SK-N-SH (cell line): ENCODE measurements at regions not wholly inside any gene's neighbourhood (a gene's known extent, or its start where the extent isn't known, plus 50 kb on each side); places are given as distances from the start of the nearest gene placed in this dataset.

Experiments used
- CTCF ChIA-PET: fragments of 300-600, 350-600 bp; formaldehyde crosslinking; extraction: SDS; loops from one replicate; lab custom pipeline; 2021; lab: Yijun Ruan, JAX
- POLR2A ChIA-PET: fragments of 350-600 bp; sonication (Branson Sonifier 250); formaldehyde crosslinking; extraction: SDS; loops from one replicate; lab custom pipeline; 2020; ENCODE audit warnings: antibody characterized with exemption, inconsistent platforms; lab: Yijun Ruan, JAX
- DNase-seq: peaks from one replicate; pipeline ENCODE4 v3.0.0; 2012
- H2AFZ ChIP-seq: fragments of 200-600 bp; sonication (generic); 2 replicates; pipeline ENCODE4 v1.8.1; 2016; ENCODE audit warnings: antibody characterized with exemption, mild to moderate bottlenecking, low read depth
- H3F3A ChIP-seq: fragments of 200-600 bp; sonication (generic); replicated peaks from 2 replicates; pipeline ENCODE3; 2016; ENCODE audit warnings: antibody characterized with exemption, mild to moderate bottlenecking; ENCODE audit not compliant: insufficient read depth
- H3K27ac ChIP-seq, 2 experiments: fragments of 200-500 bp in 1 of 2; fragments of 200-600 bp in 1 of 2; sonication (Bioruptor generic) in 1 of 2; sonication (generic), shearing (Covaris generic) in 1 of 2; 2 replicates each; pipeline versions ENCODE4 v1.5.1 to v1.6.1; 2014 to 2016; ENCODE audit warnings: low read depth in 2 of 2, inconsistent platforms in 1 of 2, low read length in 1 of 2, mild to moderate bottlenecking in 1 of 2, mixed read lengths in 1 of 2
- H3K27me3 ChIP-seq: fragments of 200-600 bp; sonication (generic), shearing (Covaris generic); 2 replicates; pipeline ENCODE4 v1.6.1; 2016; ENCODE audit warnings: mixed run types; ENCODE audit not compliant: insufficient read depth
- H3K36me3 ChIP-seq, 2 experiments: fragments of 200-500 bp in 1 of 2; fragments of 200-600 bp in 1 of 2; sonication (Bioruptor generic) in 1 of 2; sonication (generic) in 1 of 2; replicated peaks in 1 of 2; 2 replicates each; pipeline versions ENCODE3 to v1.5.1; 2014 to 2016; ENCODE audit warnings: low read length in 1 of 2, mild to moderate bottlenecking in 1 of 2; ENCODE audit not compliant: insufficient read depth in 2 of 2, control insufficient read depth in 1 of 2
- H3K4me1 ChIP-seq, 2 experiments: fragments of 200-500 bp in 1 of 2; fragments of 200-600 bp in 1 of 2; sonication (Bioruptor generic) in 1 of 2; sonication (generic), shearing (Covaris generic) in 1 of 2; 2 replicates each; pipeline versions ENCODE4 v1.5.1 to v1.6.1; 2014 to 2016; ENCODE audit warnings: low read depth in 1 of 2, low read length in 1 of 2, mixed run types in 1 of 2; ENCODE audit not compliant: insufficient read depth in 2 of 2, control insufficient read depth in 1 of 2
- H3K4me2 ChIP-seq: fragments of 200-600 bp; sonication (generic), shearing (Covaris generic); 2 replicates; pipeline ENCODE4 v1.6.1; 2017; ENCODE audit warnings: mixed run types
- H3K4me3 ChIP-seq, 2 experiments: fragments of 200-500 bp in 1 of 2; fragments of 200-600 bp in 1 of 2; sonication (Bioruptor generic) in 1 of 2; sonication (generic), shearing (Covaris generic) in 1 of 2; 2 replicates each; pipeline versions ENCODE4 v1.5.1 to v1.8.1; 2014 to 2016; ENCODE audit warnings: low read depth in 2 of 2, inconsistent platforms in 1 of 2, low read length in 1 of 2, mild to moderate bottlenecking in 1 of 2, mixed read lengths in 1 of 2, moderate library complexity in 1 of 2
- H3K79me2 ChIP-seq: fragments of 200-600 bp; sonication (generic); 2 replicates; pipeline ENCODE4 v1.8.1; 2017; ENCODE audit warnings: mild to moderate bottlenecking; ENCODE audit not compliant: insufficient read depth
- H3K9ac ChIP-seq: fragments of 200-600 bp; sonication (generic); 2 replicates; pipeline ENCODE4 v1.6.1; 2017; ENCODE audit warnings: mixed run types
- H3K9me2 ChIP-seq: fragments of 200-600 bp; sonication (generic); 2 replicates; pipeline ENCODE4 v1.6.1; 2017; ENCODE audit warnings: mixed run types
- H3K9me3 ChIP-seq: fragments of 200-600 bp; sonication (generic); 2 replicates; pipeline ENCODE4 v1.6.1; 2017; ENCODE audit warnings: mixed run types, mild to moderate bottlenecking, moderate library complexity
- H4K20me1 ChIP-seq: fragments of 200-600 bp; sonication (generic); 2 replicates; pipeline ENCODE4 v1.6.1; 2017; ENCODE audit warnings: mild to moderate bottlenecking, mixed run types; ENCODE audit not compliant: insufficient read depth
- CHD2 ChIP-seq: fragments of 150-350 bp; IDR thresholded peaks from 2 replicates; pipeline ENCODE4 v1.6.1; 2018; ENCODE audit warnings: low read length; ENCODE audit not compliant: partially characterized antibody
- FOSL2 ChIP-seq: IDR thresholded peaks from 2 replicates; pipeline ENCODE4 v1.4.0; 2012; ENCODE audit warnings: low read depth, mild to moderate bottlenecking, moderate library complexity, borderline replicate concordance
- FOXM1 ChIP-seq: IDR thresholded peaks from 2 replicates; pipeline ENCODE4 v1.4.0; 2012; ENCODE audit warnings: low read depth, mild to moderate bottlenecking
- GABPA ChIP-seq: IDR thresholded peaks from 2 replicates; pipeline ENCODE4 v1.4.0; 2012; ENCODE audit warnings: low read depth, mild to moderate bottlenecking
- RCOR1 ChIP-seq: fragments of 150-350 bp; IDR thresholded peaks from 2 replicates; pipeline ENCODE4 v1.6.1; 2017; ENCODE audit warnings: antibody characterized with exemption, low read length
- WGBS: methylation state at CpG from one replicate; pipeline ENCODE4 v1.1.6; 2017; ENCODE audit warnings: low lambda C conversion rate; 5-methylcytosine and 5-hydroxymethylcytosine counted together
- TF ChIP-seq, protein P1 (sequence below): fragments of 200-600 bp; sonication (generic); IDR thresholded peaks from 2 replicates; pipeline ENCODE4 v1.6.1; 2017; ENCODE audit warnings: antibody characterized with exemption, mild to moderate bottlenecking, moderate library complexity
- TF ChIP-seq, protein P2 (sequence below): IDR thresholded peaks from 2 replicates; pipeline ENCODE4 v1.4.0; 2012; ENCODE audit warnings: low read depth
- TF ChIP-seq, protein P3 (sequence below): IDR thresholded peaks from 2 replicates; pipeline ENCODE4; 2012
- TF ChIP-seq, protein P4 (sequence below): IDR thresholded peaks from 2 replicates; pipeline ENCODE4 v1.6.1; 2012; ENCODE audit warnings: mild to moderate bottlenecking, low read depth, low read length, moderate library complexity
- TF ChIP-seq, protein P5 (sequence below): IDR thresholded peaks from 2 replicates; pipeline ENCODE4 v1.4.0; 2012; ENCODE audit warnings: low read depth, borderline replicate concordance

DNA sequence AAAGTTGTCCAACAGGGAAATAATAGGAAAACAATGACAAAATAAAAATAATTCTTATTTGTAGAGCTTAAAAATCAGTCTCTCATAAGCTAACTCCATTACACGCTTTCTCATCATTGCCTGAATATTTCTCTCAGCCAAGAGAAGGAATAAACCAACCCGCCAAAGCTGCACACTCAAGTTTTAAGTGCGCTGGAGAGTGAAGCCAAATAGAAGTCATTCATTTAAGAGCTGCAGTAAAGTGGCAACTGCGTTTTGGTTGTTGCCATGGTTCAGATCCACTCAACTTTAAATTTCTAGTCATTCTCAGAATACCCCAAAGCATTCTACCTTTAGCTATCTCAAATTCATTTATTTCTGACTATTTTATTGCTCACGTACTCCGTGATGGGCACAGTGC lies 230.7 kb downstream of the CBLN4 start:
- Histone ChIP-seq H3K4me3 (no peak overlapping the region), H3K27me3 (no peaks in the 10 kb centered on the region), H4K20me1 (no peaks in the 10 kb centered on the region), H3K9me2 (no peaks in the 10 kb centered on the region), H3K4me1 (peaks cover 0 to 3% of the 10 kb centered on the region in 2 experiments; a peak in 1 of 4 replicates), H3K27ac (no peak overlapping the region), H3F3A (no peaks in the 10 kb centered on the region), H3K9ac (no peak overlapping the region), H3K4me2 (no peak overlapping the region), H3K79me2 (no peaks in the 10 kb centered on the region), H2AFZ (no peak overlapping the region), H3K36me3 (no peaks in the 10 kb centered on the region), H3K9me3 (no peaks in the 10 kb centered on the region)
- 13% methylated on average over 6 of the region's 6 CpGs for WGBS
- TF ChIP-seq, protein P1, sequence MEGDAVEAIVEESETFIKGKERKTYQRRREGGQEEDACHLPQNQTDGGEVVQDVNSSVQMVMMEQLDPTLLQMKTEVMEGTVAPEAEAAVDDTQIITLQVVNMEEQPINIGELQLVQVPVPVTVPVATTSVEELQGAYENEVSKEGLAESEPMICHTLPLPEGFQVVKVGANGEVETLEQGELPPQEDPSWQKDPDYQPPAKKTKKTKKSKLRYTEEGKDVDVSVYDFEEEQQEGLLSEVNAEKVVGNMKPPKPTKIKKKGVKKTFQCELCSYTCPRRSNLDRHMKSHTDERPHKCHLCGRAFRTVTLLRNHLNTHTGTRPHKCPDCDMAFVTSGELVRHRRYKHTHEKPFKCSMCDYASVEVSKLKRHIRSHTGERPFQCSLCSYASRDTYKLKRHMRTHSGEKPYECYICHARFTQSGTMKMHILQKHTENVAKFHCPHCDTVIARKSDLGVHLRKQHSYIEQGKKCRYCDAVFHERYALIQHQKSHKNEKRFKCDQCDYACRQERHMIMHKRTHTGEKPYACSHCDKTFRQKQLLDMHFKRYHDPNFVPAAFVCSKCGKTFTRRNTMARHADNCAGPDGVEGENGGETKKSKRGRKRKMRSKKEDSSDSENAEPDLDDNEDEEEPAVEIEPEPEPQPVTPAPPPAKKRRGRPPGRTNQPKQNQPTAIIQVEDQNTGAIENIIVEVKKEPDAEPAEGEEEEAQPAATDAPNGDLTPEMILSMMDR = no peak
- TF ChIP-seq RCOR1 = no peak
- no peak for TF ChIP-seq FOXM1
- no peak for TF ChIP-seq FOSL2
- no peak for TF ChIP-seq GABPA
- TF ChIP-seq, protein P2, sequence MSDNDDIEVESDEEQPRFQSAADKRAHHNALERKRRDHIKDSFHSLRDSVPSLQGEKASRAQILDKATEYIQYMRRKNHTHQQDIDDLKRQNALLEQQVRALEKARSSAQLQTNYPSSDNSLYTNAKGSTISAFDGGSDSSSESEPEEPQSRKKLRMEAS = no peak
- TF ChIP-seq, protein P3, sequence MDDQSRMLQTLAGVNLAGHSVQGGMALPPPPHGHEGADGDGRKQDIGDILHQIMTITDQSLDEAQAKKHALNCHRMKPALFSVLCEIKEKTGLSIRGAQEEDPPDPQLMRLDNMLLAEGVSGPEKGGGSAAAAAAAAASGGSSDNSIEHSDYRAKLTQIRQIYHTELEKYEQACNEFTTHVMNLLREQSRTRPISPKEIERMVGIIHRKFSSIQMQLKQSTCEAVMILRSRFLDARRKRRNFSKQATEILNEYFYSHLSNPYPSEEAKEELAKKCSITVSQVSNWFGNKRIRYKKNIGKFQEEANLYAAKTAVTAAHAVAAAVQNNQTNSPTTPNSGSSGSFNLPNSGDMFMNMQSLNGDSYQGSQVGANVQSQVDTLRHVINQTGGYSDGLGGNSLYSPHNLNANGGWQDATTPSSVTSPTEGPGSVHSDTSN = no peak
- TF ChIP-seq, protein P4, sequence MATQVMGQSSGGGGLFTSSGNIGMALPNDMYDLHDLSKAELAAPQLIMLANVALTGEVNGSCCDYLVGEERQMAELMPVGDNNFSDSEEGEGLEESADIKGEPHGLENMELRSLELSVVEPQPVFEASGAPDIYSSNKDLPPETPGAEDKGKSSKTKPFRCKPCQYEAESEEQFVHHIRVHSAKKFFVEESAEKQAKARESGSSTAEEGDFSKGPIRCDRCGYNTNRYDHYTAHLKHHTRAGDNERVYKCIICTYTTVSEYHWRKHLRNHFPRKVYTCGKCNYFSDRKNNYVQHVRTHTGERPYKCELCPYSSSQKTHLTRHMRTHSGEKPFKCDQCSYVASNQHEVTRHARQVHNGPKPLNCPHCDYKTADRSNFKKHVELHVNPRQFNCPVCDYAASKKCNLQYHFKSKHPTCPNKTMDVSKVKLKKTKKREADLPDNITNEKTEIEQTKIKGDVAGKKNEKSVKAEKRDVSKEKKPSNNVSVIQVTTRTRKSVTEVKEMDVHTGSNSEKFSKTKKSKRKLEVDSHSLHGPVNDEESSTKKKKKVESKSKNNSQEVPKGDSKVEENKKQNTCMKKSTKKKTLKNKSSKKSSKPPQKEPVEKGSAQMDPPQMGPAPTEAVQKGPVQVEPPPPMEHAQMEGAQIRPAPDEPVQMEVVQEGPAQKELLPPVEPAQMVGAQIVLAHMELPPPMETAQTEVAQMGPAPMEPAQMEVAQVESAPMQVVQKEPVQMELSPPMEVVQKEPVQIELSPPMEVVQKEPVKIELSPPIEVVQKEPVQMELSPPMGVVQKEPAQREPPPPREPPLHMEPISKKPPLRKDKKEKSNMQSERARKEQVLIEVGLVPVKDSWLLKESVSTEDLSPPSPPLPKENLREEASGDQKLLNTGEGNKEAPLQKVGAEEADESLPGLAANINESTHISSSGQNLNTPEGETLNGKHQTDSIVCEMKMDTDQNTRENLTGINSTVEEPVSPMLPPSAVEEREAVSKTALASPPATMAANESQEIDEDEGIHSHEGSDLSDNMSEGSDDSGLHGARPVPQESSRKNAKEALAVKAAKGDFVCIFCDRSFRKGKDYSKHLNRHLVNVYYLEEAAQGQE = no peak
- TF ChIP-seq, protein P5, sequence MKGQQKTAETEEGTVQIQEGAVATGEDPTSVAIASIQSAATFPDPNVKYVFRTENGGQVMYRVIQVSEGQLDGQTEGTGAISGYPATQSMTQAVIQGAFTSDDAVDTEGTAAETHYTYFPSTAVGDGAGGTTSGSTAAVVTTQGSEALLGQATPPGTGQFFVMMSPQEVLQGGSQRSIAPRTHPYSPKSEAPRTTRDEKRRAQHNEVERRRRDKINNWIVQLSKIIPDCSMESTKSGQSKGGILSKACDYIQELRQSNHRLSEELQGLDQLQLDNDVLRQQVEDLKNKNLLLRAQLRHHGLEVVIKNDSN = no peak
- no peak for TF ChIP-seq CHD2
- POLR2A ChIA-PET = no interaction called here
- CTCF ChIA-PET = no interaction called here
- no peak for DNase-seq
